Pancreas (tissue), 10 donors: ENCODE measurements at regions not wholly inside any gene's neighbourhood (a gene's known extent, or its start where the extent isn't known, plus 50 kb on each side); places are given as distances from the start of the nearest gene placed in this dataset.

Source experiments
- ATAC-seq, 4 donors: fragments of 200-7000 bp; cut with Tn5 transposase; one replicate each; pipeline versions ENCODE4 v1.8.0 to v1.9.1; 2020; ENCODE audit warnings: mild to moderate bottlenecking in 4 of 4, moderate library complexity in 4 of 4
- DNase-seq, 6 donors: peaks; one replicate each; pipeline ENCODE4 v3.0.0-alpha.2; 2020
- FAIRE-seq: peaks from 2 replicates; lab custom pipeline; 2012; peaks lifted over from hg19 to GRCh38; lab: Jason Lieb, UNC
- H3K27ac ChIP-seq, 4 donors: fragments of 200-600 bp; sonication (generic); 1 replicate in 3 of 4; 2 replicates in 1 of 4; pipeline versions ENCODE4 v1.5.0 to v1.8.0; 2020
- H3K27me3 ChIP-seq, 4 donors: fragments of 200-600 bp; one replicate each; pipeline ENCODE4 v1.8.0; 2021
- H3K36me3 ChIP-seq, 3 donors: fragments of 200-600 bp; sonication (generic) in 1 of 3; one replicate each; pipeline versions ENCODE4 v1.5.0 to v1.8.0; 2020 to 2021
- H3K4me1 ChIP-seq, 3 donors: fragments of 200-600 bp; one replicate each; pipeline ENCODE4 v1.8.0; 2021
- H3K4me3 ChIP-seq, 4 donors: fragments of 200-600 bp; sonication (generic) in 2 of 4; one replicate each; pipeline versions ENCODE4 v1.5.0 to v1.8.0; 2020 to 2021
- H3K9me3 ChIP-seq, 4 donors: fragments of 200-600 bp; one replicate each; pipeline ENCODE4 v1.8.0; 2021
- CTCF ChIP-seq, 4 donors: fragments of 200-600 bp; sonication (generic) in 3 of 4; IDR thresholded peaks; one replicate each; pipeline versions ENCODE4 v1.5.0 to v1.8.0; 2021; ENCODE audit warnings: antibody characterized with exemption in 4 of 4
- WGBS, 2 donors: extraction: QIAGEN DNeasy Blood & Tissue Kit; methylation state at CpG; one replicate each; pipeline ENCODE4 v1.1.7; 2013; 5-methylcytosine and 5-hydroxymethylcytosine counted together
- intact Hi-C, 3 donors: fragments of 100-400 bp; cut with DNase I; formaldehyde crosslinking; loops; one replicate each; pipeline versions ENCODE4 v1.11.1 to v1.14.2; 2022
- donor health status: healthy with polysubstance abuse.
- donor health status: DM: no; HTN: no; CAD: no; lungs with moderate emphysema.
- donor health status: DM: no; HTN: no; CAD: no.
- donor health status: control.
- donor health status: control.
- donor health status: Bipolar disorder and iron deficiency.
- donor health status: DM: yes; HTN: yes; CAD: no.
- donor health status: DM: no; HTN: no; CAD: no.
- donor health status: DM: no; HTN: no; CAD: no.
- donor health status: DM: yes; HTN: yes; CAD: no.

GRCh38 chr7:17631061-17631460, 309.2 kb downstream of the SNX13 start:
- no peak for DNase-seq
- no peak for TF ChIP-seq CTCF (IDR thresholded peaks at IDR 0.05)
- ATAC-seq = no peak
- no peak for FAIRE-seq
- Histone ChIP-seq H3K36me3 (no peaks in the 10 kb centered on the region), H3K9me3 (no peaks in the 10 kb centered on the region), H3K4me3 (no peak overlapping the region), H3K4me1 (no peaks in the 10 kb centered on the region), H3K27me3 (no peaks in the 10 kb centered on the region), H3K27ac (no peak overlapping the region)
- WGBS, 2 donors = 73 to 85% methylated on average over 3 of the region's 3 CpGs
- intact Hi-C loops = no loop called here

- no peaks in the 10 kb centered on the region for H3K4me1 ChIP-seq
- 79 to 88% methylated on average over 2 of the region's 2 CpGs for WGBS, 2 donors
- intact Hi-C loops = no loop called here
- no peak for TF ChIP-seq CTCF (IDR thresholded peaks at IDR 0.05)
- ATAC-seq = no peak
- no peak for DNase-seq
- no peak for FAIRE-seq
- H3K4me3 ChIP-seq = no peak overlapping the region
- H3K36me3 ChIP-seq = no peaks in the 10 kb centered on the region
- peaks cover 0 to 4% (median 0%) of the 10 kb centered on the region in 4 donors for H3K27me3 ChIP-seq
- no peak overlapping the region for H3K27ac ChIP-seq
- H3K9me3 ChIP-seq = no peaks in the 10 kb centered on the region
Observed at GRCh38 chr7:17632384-17632783, 307.9 kb downstream of the SNX13 start.

- FAIRE-seq = no peak
- Histone ChIP-seq H3K4me1 (no peaks in the 10 kb centered on the region), H3K4me3 (no peak overlapping the region), H3K27ac (no peak overlapping the region), H3K27me3 (peaks cover 0 to 4% (median 0%) of the 10 kb centered on the region in 4 donors), H3K9me3 (no peaks in the 10 kb centered on the region), H3K36me3 (no peaks in the 10 kb centered on the region)
- WGBS, 2 donors = 47 to 68% methylated on average over 1 of the region's 1 CpG
- intact Hi-C loops = no loop called here
- TF ChIP-seq CTCF (IDR thresholded peaks at IDR 0.05) = no peak
- DNase-seq = no peak
- peak in 2 of 4 donors; percentile 36 to 71 for ATAC-seq
Observed at GRCh38 chr7:17633067-17633466, 307.2 kb downstream of the SNX13 start.

- Histone ChIP-seq H3K9me3 (no peaks in the 10 kb centered on the region), H3K4me1 (peaks cover 0 to 3% (median 0%) of the 10 kb centered on the region in 3 donors), H3K36me3 (no peaks in the 10 kb centered on the region), H3K27me3 (peaks cover 0 to 4% (median 0%) of the 10 kb centered on the region in 4 donors), H3K4me3 (no peak overlapping the region), H3K27ac (no peak overlapping the region)
- FAIRE-seq (no peak), DNase-seq (no peak), ATAC-seq (no peak)
- whole genome bisulfite sequencing, 2 donors = 100% methylated on average over 1 of the region's 1 CpG
- no peak for TF ChIP-seq CTCF (IDR thresholded peaks at IDR 0.05)
- intact Hi-C loops = no loop called here
Observed at GRCh38 chr7:17638727-17639126, 301.6 kb downstream of the SNX13 start.

GRCh38 chr7:17640730-17641377, 299.4 kb downstream of the SNX13 start:
- TF ChIP-seq CTCF (IDR thresholded peaks at IDR 0.05) = peak; percentile 29 to 71 (median 51)
- no peaks in the 10 kb centered on the region for H3K36me3 ChIP-seq
- DNase-seq (peak in 1 of 6 donors; percentile 30), ATAC-seq (peak; percentile 46 to 62 (median 52)), FAIRE-seq (no peak)
- H3K27ac ChIP-seq = no peak overlapping the region
- no peak overlapping the region for H3K4me3 ChIP-seq
- H3K9me3 ChIP-seq = no peaks in the 10 kb centered on the region
- H3K4me1 ChIP-seq = peaks cover 0 to 3% (median 0%) of the 10 kb centered on the region in 3 donors
- 27 to 31% methylated on average over 4 of the region's 4 CpGs for WGBS, 2 donors
- H3K27me3 ChIP-seq = peaks cover 0 to 4% (median 0%) of the 10 kb centered on the region in 4 donors
- intact Hi-C loops = no loop called here
